Lower leg skin (tissue), 3 donors: ENCODE measurements at regions not wholly inside any gene's neighbourhood (a gene's known extent, or its start where the extent isn't known, plus 50 kb on each side); places are given as distances from the start of the nearest gene placed in this dataset.

ENCODE experiments used
- CTCF ChIP-seq, 3 donors: fragments of 450-650 bp; IDR thresholded peaks; one replicate each; pipeline ENCODE4 v1.5.1; 2016; ENCODE audit warnings: antibody characterized with exemption in 3 of 3, mild to moderate bottlenecking in 3 of 3, moderate library complexity in 2 of 3
- POLR2A ChIP-seq, 2 donors: fragments of 450-650 bp; IDR thresholded peaks; one replicate each; pipeline ENCODE4 v1.6.1; 2016 to 2017; ENCODE audit warnings: antibody characterized with exemption in 2 of 2, mild to moderate bottlenecking in 1 of 2, moderate library complexity in 1 of 2

- TF ChIP-seq CTCF (IDR thresholded peaks at IDR 0.05) (no peak), POLR2A (IDR thresholded peaks at IDR 0.05) (no peak)
Measured at GRCh38 chrX:93466383-93466782, 207.0 kb downstream of the NAP1L3 start.
